ENCODE measurements at regions not wholly inside any gene's neighbourhood (a gene's known extent, or its start where the extent isn't known, plus 50 kb on each side); places are given as distances from the start of the nearest gene placed in this dataset.

- H4K20me1 ChIP-seq (ENCODE audit: low read depth, low read length): no peaks in the 10 kb centered on the region
- no peak for TF ChIP-seq EZH2phosphoT487 (conservative IDR thresholded peaks at IDR 0.05; ENCODE audit: low read length)
- TF ChIP-seq, protein P1, sequence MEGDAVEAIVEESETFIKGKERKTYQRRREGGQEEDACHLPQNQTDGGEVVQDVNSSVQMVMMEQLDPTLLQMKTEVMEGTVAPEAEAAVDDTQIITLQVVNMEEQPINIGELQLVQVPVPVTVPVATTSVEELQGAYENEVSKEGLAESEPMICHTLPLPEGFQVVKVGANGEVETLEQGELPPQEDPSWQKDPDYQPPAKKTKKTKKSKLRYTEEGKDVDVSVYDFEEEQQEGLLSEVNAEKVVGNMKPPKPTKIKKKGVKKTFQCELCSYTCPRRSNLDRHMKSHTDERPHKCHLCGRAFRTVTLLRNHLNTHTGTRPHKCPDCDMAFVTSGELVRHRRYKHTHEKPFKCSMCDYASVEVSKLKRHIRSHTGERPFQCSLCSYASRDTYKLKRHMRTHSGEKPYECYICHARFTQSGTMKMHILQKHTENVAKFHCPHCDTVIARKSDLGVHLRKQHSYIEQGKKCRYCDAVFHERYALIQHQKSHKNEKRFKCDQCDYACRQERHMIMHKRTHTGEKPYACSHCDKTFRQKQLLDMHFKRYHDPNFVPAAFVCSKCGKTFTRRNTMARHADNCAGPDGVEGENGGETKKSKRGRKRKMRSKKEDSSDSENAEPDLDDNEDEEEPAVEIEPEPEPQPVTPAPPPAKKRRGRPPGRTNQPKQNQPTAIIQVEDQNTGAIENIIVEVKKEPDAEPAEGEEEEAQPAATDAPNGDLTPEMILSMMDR (IDR thresholded peaks at IDR 0.05; ENCODE audit: insufficient read depth, low read length, poor library complexity, severe bottlenecking): no peak
- H3K9me3 ChIP-seq (ENCODE audit: insufficient read depth, low read length): no peaks in the 10 kb centered on the region
- no peaks in the 10 kb centered on the region for H3K27me3 ChIP-seq (ENCODE audit: low read length)
- H3K9me2 ChIP-seq (replicated peaks; ENCODE audit: insufficient read depth, low read length): no peaks in the 10 kb centered on the region
- no peak overlapping the region for H3K4me3 ChIP-seq (ENCODE audit: insufficient read depth, low read length, poor library complexity, severe bottlenecking)
- H3K4me2 ChIP-seq (ENCODE audit: low read depth, low read length, poor library complexity, severe bottlenecking): no peak overlapping the region
- no peaks in the 10 kb centered on the region for H3K36me3 ChIP-seq (ENCODE audit: low read length)
- H3K27ac ChIP-seq (ENCODE audit: low read depth, low read length): no peak overlapping the region
- no peaks in the 10 kb centered on the region for H3K79me2 ChIP-seq (ENCODE audit: insufficient read depth, low read length)
- no peak overlapping the region for H3K9ac ChIP-seq (ENCODE audit: low read length)
- no peak overlapping the region for H2AFZ ChIP-seq (ENCODE audit: low read depth, low read length, severe bottlenecking)
- H3F3A ChIP-seq (ENCODE audit: insufficient read depth): no peaks in the 10 kb centered on the region
Observed at GRCh38 chr14:71533390-71533789, 398.8 kb upstream of the RGS6 start.

DNA sequence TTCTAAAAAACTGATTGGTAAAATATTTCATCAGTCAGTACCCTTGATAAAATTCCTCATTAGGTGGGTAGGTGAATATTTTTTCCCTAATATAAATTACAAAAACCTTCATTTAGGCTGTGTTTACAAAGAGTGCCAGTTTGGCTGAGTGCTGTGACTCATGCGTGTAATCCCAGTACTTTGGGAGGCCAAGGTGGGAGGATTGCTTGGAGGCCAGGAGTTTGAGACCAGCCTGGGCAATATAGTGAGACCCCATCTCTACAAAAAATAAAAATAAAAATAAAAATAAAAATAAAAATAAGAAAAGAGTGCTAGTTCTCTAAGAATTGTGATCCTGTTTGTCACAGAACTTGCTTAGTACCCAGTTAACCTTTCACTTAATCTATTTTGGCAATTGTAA is 398.4 kb upstream of the RGS6 start:
- H3F3A ChIP-seq (ENCODE audit: insufficient read depth): no peaks in the 10 kb centered on the region
- H2AFZ ChIP-seq (ENCODE audit: low read depth, low read length, severe bottlenecking): no peak overlapping the region
- H3K36me3 ChIP-seq (ENCODE audit: low read length): no peaks in the 10 kb centered on the region
- H3K27ac ChIP-seq (ENCODE audit: low read depth, low read length): no peak overlapping the region
- H3K9ac ChIP-seq (ENCODE audit: low read length): no peak overlapping the region
- H3K9me2 ChIP-seq (replicated peaks; ENCODE audit: insufficient read depth, low read length): no peaks in the 10 kb centered on the region
- H3K4me3 ChIP-seq (ENCODE audit: insufficient read depth, low read length, poor library complexity, severe bottlenecking): no peak overlapping the region
- H3K27me3 ChIP-seq (ENCODE audit: low read length): no peaks in the 10 kb centered on the region
- no peaks in the 10 kb centered on the region for H3K9me3 ChIP-seq (ENCODE audit: insufficient read depth, low read length)
- no peaks in the 10 kb centered on the region for H3K79me2 ChIP-seq (ENCODE audit: insufficient read depth, low read length)
- H4K20me1 ChIP-seq (ENCODE audit: low read depth, low read length): no peaks in the 10 kb centered on the region
- no peak overlapping the region for H3K4me2 ChIP-seq (ENCODE audit: low read depth, low read length, poor library complexity, severe bottlenecking)
- TF ChIP-seq, protein P1 (IDR thresholded peaks at IDR 0.05; ENCODE audit: insufficient read depth, low read length, poor library complexity, severe bottlenecking): no peak
- no peak for TF ChIP-seq EZH2phosphoT487 (conservative IDR thresholded peaks at IDR 0.05; ENCODE audit: low read length)

DNA sequence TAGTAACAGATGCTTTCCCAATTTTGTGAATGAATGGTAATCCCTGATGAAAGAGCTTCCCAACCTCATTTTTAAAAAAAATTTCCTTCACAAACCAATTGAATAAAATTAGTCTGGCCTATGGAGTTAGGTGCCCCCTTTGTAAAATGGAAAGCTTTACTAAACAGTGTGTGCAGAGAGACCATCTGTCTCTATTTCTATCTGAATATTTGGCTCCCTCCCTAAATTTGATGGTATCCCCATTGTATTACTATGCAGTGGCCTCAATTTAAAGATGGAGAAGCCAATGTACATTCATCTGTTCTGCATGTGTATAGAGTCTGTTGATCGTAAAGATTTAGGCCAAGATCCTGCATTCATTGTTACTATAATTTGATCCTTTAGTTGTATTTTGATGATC is 397.7 kb upstream of the RGS6 start:
- Histone ChIP-seq H3K27me3 (ENCODE audit: low read length) (no peaks in the 10 kb centered on the region), H3K4me2 (ENCODE audit: low read depth, low read length, poor library complexity, severe bottlenecking) (no peak overlapping the region), H3K27ac (ENCODE audit: low read depth, low read length) (no peak overlapping the region), H4K20me1 (ENCODE audit: low read depth, low read length) (no peaks in the 10 kb centered on the region), H2AFZ (ENCODE audit: low read depth, low read length, severe bottlenecking) (no peak overlapping the region), H3K36me3 (ENCODE audit: low read length) (no peaks in the 10 kb centered on the region), H3K79me2 (ENCODE audit: insufficient read depth, low read length) (no peaks in the 10 kb centered on the region), H3F3A (ENCODE audit: insufficient read depth) (no peaks in the 10 kb centered on the region), H3K9ac (ENCODE audit: low read length) (no peak overlapping the region), H3K4me3 (ENCODE audit: insufficient read depth, low read length, poor library complexity, severe bottlenecking) (no peak overlapping the region), H3K9me3 (ENCODE audit: insufficient read depth, low read length) (no peaks in the 10 kb centered on the region), H3K9me2 (replicated peaks; ENCODE audit: insufficient read depth, low read length) (no peaks in the 10 kb centered on the region)
- no peak for TF ChIP-seq EZH2phosphoT487 (conservative IDR thresholded peaks at IDR 0.05; ENCODE audit: low read length)
- TF ChIP-seq, protein P1 (IDR thresholded peaks at IDR 0.05; ENCODE audit: insufficient read depth, low read length, poor library complexity, severe bottlenecking): no peak

Data from SU-DHL-6 (cell line).